ENCODE measurements at regions not wholly inside any gene's neighbourhood (a gene's known extent, or its start where the extent isn't known, plus 50 kb on each side); places are given as distances from the start of the nearest gene placed in this dataset.
A peak's percentile ranks its signal among the peaks of the same experiment; 100 is the strongest.

DNA sequence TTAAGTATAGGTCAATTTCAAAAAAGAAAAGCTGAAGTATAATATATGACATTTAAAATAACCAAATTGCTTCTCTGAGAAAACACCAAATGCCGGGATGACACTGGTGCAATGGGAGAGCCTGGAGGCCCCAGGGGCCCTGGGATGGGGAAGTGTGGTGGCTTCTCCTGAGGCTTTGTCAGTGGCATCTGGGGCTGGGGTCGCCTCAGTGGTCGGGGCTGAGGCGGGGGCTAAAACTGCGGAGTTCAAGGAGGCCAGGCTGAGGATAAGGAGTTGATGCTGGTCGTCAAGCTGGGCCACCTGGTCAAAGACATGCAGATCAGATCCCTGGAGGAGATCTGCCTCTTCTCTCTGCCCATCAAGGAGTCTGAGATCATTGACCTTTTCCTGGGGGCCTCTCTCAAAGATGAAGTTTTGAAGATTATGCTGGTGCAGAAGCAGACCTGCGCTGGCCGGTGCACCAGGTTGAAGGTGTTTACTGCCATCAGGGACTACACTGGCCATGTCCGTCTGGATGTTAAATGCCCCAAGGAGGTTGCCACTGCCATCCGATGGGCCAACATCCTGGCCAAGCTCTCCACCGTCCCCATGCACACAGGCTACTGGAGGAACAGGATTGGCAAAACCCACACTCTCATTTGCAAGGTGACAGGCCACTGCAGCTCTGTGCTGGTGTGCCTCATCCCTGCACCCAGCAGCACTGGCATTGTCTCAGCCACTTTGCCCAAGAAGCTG lies 660.1 kb upstream of the CCDC179 start:
- no peaks in the 10 kb centered on the region for H3K27me3 ChIP-seq (ENCODE audit: control insufficient read depth, insufficient read depth, low read length)
- H3K4me1 ChIP-seq (ENCODE audit: control insufficient read depth, insufficient read depth, low read length): no peaks in the 10 kb centered on the region

GRCh38 chr11:23536907-23537306 lies 676.6 kb upstream of the CCDC179 start:
- Histone ChIP-seq H3K36me3 (ENCODE audit: control insufficient read depth, insufficient read depth, low read length) (no peaks in the 10 kb centered on the region), H3K4me1 (ENCODE audit: control insufficient read depth, insufficient read depth, low read length) (peaks cover 5% of the 10 kb centered on the region), H3K4me3 (ENCODE audit: low read length) (no peak overlapping the region), H3K27me3 (ENCODE audit: control insufficient read depth, insufficient read depth, low read length) (no peaks in the 10 kb centered on the region), H3K9ac (ENCODE audit: low read length) (no peak overlapping the region), H3K9me3 (ENCODE audit: control insufficient read depth, low read length) (no peaks in the 10 kb centered on the region)

More for the DNA sequence above, 660.1 kb upstream of the CCDC179 start:
- Histone ChIP-seq H3K4me3 (ENCODE audit: low read length) (no peak overlapping the region), H3K9ac (ENCODE audit: low read length) (no peak overlapping the region), H3K9me3 (ENCODE audit: control insufficient read depth, low read length) (no peaks in the 10 kb centered on the region), H3K36me3 (ENCODE audit: control insufficient read depth, insufficient read depth, low read length) (no peaks in the 10 kb centered on the region)

- peak overlapping the region; percentile 46 for H3K9ac ChIP-seq (ENCODE audit: low read length)
- H3K27me3 ChIP-seq (ENCODE audit: control insufficient read depth, insufficient read depth, low read length): no peaks in the 10 kb centered on the region
- no peak overlapping the region for H3K4me3 ChIP-seq (ENCODE audit: low read length)
- peaks cover 5% of the 10 kb centered on the region for H3K4me1 ChIP-seq (ENCODE audit: control insufficient read depth, insufficient read depth, low read length)
- H3K36me3 ChIP-seq (ENCODE audit: control insufficient read depth, insufficient read depth, low read length): no peaks in the 10 kb centered on the region
- H3K9me3 ChIP-seq (ENCODE audit: control insufficient read depth, low read length): no peaks in the 10 kb centered on the region
These were observed 679.3 kb upstream of the CCDC179 start for GRCh38 chr11:23539556-23539955.

DNA sequence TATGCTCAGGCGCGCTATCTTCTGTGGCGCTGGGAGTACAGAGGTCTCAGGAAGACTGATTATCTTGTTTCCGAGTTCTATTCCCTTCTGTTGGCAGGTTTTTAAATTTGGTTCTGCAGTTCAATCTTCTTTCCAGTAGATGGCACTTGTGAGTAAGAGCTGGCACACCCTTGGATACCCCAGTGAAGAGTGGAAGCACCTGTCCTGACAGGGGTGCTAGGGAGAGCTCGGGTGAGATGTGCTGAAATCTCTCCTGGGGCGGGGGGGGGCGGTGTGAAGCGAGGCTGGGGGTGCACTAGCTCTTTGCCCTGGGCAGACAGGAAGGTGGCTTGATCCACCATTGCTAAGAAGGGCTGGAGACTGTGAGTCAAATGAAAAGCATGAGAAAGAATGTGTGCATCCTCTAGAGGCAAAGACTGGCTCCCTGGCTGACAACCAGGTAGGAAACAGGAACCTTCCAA lies 679.9 kb upstream of the CCDC179 start:
- H3K4me3 ChIP-seq (ENCODE audit: low read length): no peak overlapping the region
- H3K9ac ChIP-seq (ENCODE audit: low read length): peak overlapping the region; percentile 46
- no peaks in the 10 kb centered on the region for H3K27me3 ChIP-seq (ENCODE audit: control insufficient read depth, insufficient read depth, low read length)
- no peaks in the 10 kb centered on the region for H3K36me3 ChIP-seq (ENCODE audit: control insufficient read depth, insufficient read depth, low read length)
- H3K4me1 ChIP-seq (ENCODE audit: control insufficient read depth, insufficient read depth, low read length): peaks cover 5% of the 10 kb centered on the region
- no peaks in the 10 kb centered on the region for H3K9me3 ChIP-seq (ENCODE audit: control insufficient read depth, low read length)

DNA sequence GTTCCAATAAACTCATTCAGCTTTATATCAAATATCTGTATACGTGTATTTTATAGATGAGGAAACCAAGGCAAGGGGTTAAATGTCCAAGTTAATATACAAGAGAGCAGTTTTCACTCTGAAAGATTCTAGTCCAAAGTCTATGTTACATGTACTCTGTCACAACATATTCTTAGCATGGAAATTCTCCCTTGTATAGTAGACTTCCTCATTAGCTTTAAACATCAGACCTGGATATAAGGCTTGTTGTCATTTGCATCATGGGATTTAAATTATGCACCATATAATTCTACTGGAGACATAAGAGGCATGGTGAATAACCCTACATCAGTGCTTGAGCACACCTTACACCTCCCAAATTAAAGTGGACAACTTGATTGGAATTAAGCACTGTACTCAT lies 681.9 kb upstream of the CCDC179 start:
- Histone ChIP-seq H3K27me3 (ENCODE audit: control insufficient read depth, insufficient read depth, low read length) (no peaks in the 10 kb centered on the region), H3K4me3 (ENCODE audit: low read length) (no peak overlapping the region), H3K9ac (ENCODE audit: low read length) (no peak overlapping the region), H3K4me1 (ENCODE audit: control insufficient read depth, insufficient read depth, low read length) (peaks cover 5% of the 10 kb centered on the region), H3K9me3 (ENCODE audit: control insufficient read depth, low read length) (no peaks in the 10 kb centered on the region), H3K36me3 (ENCODE audit: control insufficient read depth, insufficient read depth, low read length) (no peaks in the 10 kb centered on the region)

DNA sequence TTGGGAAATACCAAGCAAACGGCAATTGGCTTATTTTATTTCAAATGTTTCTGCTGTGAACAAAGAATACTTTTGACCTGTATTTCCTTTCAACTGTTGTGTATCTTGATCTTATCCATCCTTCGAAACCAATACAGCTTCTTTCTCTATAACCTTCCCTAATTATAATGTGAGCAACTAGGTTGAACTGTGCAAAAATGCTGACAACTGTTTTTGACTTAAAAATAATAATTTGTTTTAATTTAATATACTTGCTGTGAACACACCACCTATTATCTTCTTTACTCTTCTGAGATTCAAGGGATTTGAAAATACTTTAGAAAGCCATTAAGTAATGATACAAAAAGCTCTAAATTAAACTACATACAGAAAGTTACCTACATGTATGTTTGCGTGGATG lies 682.5 kb upstream of the CCDC179 start:
- Histone ChIP-seq H3K9me3 (ENCODE audit: control insufficient read depth, low read length) (no peaks in the 10 kb centered on the region), H3K4me3 (ENCODE audit: low read length) (no peak overlapping the region), H3K9ac (ENCODE audit: low read length) (no peak overlapping the region), H3K4me1 (ENCODE audit: control insufficient read depth, insufficient read depth, low read length) (peaks cover 5% of the 10 kb centered on the region), H3K27me3 (ENCODE audit: control insufficient read depth, insufficient read depth, low read length) (no peaks in the 10 kb centered on the region), H3K36me3 (ENCODE audit: control insufficient read depth, insufficient read depth, low read length) (no peaks in the 10 kb centered on the region)

GRCh38 chr11:23543651-23544222 lies 683.5 kb upstream of the CCDC179 start:
- Histone ChIP-seq H3K9ac (ENCODE audit: low read length) (no peak overlapping the region), H3K4me1 (ENCODE audit: control insufficient read depth, insufficient read depth, low read length) (peaks cover 5% of the 10 kb centered on the region), H3K36me3 (ENCODE audit: control insufficient read depth, insufficient read depth, low read length) (no peaks in the 10 kb centered on the region), H3K9me3 (ENCODE audit: control insufficient read depth, low read length) (no peaks in the 10 kb centered on the region), H3K27me3 (ENCODE audit: control insufficient read depth, insufficient read depth, low read length) (no peaks in the 10 kb centered on the region), H3K4me3 (ENCODE audit: low read length) (no peak overlapping the region)

GRCh38 chr11:23551706-23552105 lies 691.4 kb upstream of the CCDC179 start:
- H3K27me3 ChIP-seq (ENCODE audit: control insufficient read depth, insufficient read depth, low read length): no peaks in the 10 kb centered on the region
- H3K36me3 ChIP-seq (ENCODE audit: control insufficient read depth, insufficient read depth, low read length): no peaks in the 10 kb centered on the region
- no peaks in the 10 kb centered on the region for H3K4me1 ChIP-seq (ENCODE audit: control insufficient read depth, insufficient read depth, low read length)
- no peak overlapping the region for H3K9ac ChIP-seq (ENCODE audit: low read length)
- H3K4me3 ChIP-seq (ENCODE audit: low read length): no peak overlapping the region
- no peaks in the 10 kb centered on the region for H3K9me3 ChIP-seq (ENCODE audit: control insufficient read depth, low read length)

DNA sequence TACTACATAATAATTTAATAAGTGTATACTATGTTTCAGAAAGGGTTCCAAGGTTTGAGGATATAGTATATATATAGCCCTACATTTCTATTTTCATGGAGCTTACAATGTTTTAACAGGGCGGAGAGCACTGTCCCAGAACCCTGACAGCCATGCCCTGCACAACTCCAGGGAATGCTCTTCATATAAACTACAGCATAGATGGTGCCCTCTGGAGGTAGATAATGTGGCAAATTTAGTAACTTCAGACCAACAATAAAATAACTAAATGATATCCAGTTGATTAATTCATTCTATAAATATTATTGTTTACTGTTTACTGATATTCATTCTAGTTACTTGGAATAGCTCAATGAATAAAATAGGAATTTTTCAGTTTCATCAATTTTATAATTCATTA lies 693.7 kb upstream of the CCDC179 start:
- Histone ChIP-seq H3K4me1 (ENCODE audit: control insufficient read depth, insufficient read depth, low read length) (no peaks in the 10 kb centered on the region), H3K4me3 (ENCODE audit: low read length) (no peak overlapping the region), H3K9me3 (ENCODE audit: control insufficient read depth, low read length) (no peaks in the 10 kb centered on the region), H3K27me3 (ENCODE audit: control insufficient read depth, insufficient read depth, low read length) (no peaks in the 10 kb centered on the region), H3K9ac (ENCODE audit: low read length) (no peak overlapping the region), H3K36me3 (ENCODE audit: control insufficient read depth, insufficient read depth, low read length) (no peaks in the 10 kb centered on the region)

DNA sequence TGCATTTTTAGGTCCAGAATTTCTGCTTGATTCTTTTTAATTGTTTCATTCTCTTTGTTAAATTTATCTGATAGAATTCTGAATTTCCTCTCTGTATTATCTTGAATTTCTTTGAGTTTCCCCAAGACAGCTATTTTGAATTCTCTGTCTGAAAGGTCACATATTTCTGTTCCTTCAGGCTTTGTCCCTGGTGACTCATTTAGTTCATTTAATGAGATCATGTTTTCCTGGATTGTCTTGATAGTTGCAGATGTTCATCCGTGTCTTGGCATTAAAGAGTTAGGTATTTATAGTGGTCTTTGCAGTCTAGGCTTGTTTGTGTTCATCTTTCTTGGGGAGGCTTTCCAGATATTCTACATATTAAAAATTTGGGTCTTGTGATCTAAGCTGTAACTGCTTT lies 694.8 kb upstream of the CCDC179 start:
- H3K9me3 ChIP-seq (ENCODE audit: control insufficient read depth, low read length): no peaks in the 10 kb centered on the region

DNA sequence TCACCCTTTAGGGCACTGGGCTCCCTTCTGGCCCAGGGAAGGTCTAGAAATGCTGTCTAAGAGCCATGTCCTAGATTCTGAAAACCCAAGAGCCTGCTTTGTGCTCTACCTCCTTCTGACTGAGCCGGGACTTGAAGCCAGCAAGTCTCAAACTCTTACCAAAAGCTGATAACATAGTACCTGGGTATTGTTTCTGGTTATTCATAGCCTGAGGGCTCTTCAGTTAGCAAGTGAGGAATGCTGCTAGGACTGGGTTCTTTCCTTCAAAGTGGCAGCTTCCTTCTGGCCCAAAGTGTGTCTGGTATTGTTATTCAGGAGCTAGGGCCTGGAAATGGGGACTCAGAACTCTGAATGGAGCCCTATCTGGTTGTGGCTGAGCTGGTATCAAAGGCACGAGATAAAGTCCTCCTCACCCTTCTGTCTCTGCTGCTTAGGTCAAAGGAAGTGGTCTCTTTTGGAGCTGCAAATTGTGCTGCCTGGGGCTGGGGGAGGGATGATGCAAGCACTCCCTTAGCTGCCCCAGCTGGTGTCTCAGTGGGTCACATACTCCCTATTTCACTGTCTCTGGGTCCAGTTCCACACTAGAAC lies 696.0 kb upstream of the CCDC179 start:
- H3K4me1 ChIP-seq (ENCODE audit: control insufficient read depth, insufficient read depth, low read length): no peaks in the 10 kb centered on the region
- no peaks in the 10 kb centered on the region for H3K27me3 ChIP-seq (ENCODE audit: control insufficient read depth, insufficient read depth, low read length)
- no peaks in the 10 kb centered on the region for H3K9me3 ChIP-seq (ENCODE audit: control insufficient read depth, low read length)
- H3K4me3 ChIP-seq (ENCODE audit: low read length): no peak overlapping the region
- no peak overlapping the region for H3K9ac ChIP-seq (ENCODE audit: low read length)
- H3K36me3 ChIP-seq (ENCODE audit: control insufficient read depth, insufficient read depth, low read length): no peaks in the 10 kb centered on the region

More for the DNA sequence above, 694.8 kb upstream of the CCDC179 start:
- Histone ChIP-seq H3K27me3 (ENCODE audit: control insufficient read depth, insufficient read depth, low read length) (no peaks in the 10 kb centered on the region), H3K36me3 (ENCODE audit: control insufficient read depth, insufficient read depth, low read length) (no peaks in the 10 kb centered on the region), H3K4me3 (ENCODE audit: low read length) (no peak overlapping the region), H3K4me1 (ENCODE audit: control insufficient read depth, insufficient read depth, low read length) (no peaks in the 10 kb centered on the region), H3K9ac (ENCODE audit: low read length) (no peak overlapping the region)

DNA sequence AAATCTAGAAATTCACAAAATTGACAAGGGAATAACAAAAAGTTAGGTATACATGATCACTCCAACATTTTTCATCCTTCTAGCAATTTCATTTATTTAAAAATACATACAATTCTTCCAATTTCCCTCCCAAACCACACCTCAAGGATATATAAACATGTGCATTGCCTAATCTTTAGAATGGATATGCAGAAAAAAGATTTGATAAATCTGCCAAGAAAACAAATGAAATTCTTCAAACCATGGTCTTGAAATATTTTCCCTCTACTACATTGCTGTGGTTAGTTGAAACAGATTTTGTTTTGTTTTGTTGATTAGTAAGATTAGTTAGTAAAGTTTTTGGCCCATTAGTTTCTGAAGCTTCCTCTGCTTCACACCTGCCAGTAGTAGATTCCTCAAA lies 703.3 kb upstream of the CCDC179 start:
- Histone ChIP-seq H3K27me3 (ENCODE audit: control insufficient read depth, insufficient read depth, low read length) (no peaks in the 10 kb centered on the region), H3K4me1 (ENCODE audit: control insufficient read depth, insufficient read depth, low read length) (no peaks in the 10 kb centered on the region), H3K9ac (ENCODE audit: low read length) (no peak overlapping the region), H3K36me3 (ENCODE audit: control insufficient read depth, insufficient read depth, low read length) (no peaks in the 10 kb centered on the region), H3K4me3 (ENCODE audit: low read length) (no peak overlapping the region), H3K9me3 (ENCODE audit: control insufficient read depth, low read length) (no peaks in the 10 kb centered on the region)

Measured in mucosa of stomach (tissue), 1 donor.